BJ (cell line): ENCODE measurements at regions not wholly inside any gene's neighbourhood (a gene's known extent, or its start where the extent isn't known, plus 50 kb on each side); places are given as distances from the start of the nearest gene placed in this dataset.
"Not testable (repeated sequence)": the region's sequence is repeated elsewhere in the genome, so short reads cannot be mapped to it uniquely, and the experiment has no call there.

ENCODE experiments used
- CTCF ChIA-PET: fragments of 350-600 bp; formaldehyde crosslinking; extraction: SDS; loops from one replicate; lab custom pipeline; 2021; ENCODE audit warnings: antibody characterized with exemption, inconsistent platforms; lab: Yijun Ruan, JAX
- POLR2A ChIA-PET: fragments of 300-600 bp; sonication (Branson Sonifier 250); formaldehyde crosslinking; extraction: SDS; loops from one replicate; lab custom pipeline; 2021; ENCODE audit warnings: antibody characterized with exemption; lab: Charles Lee
- DNase-seq: peaks from one replicate; pipeline ENCODE4 v3.0.0-alpha.2; 2011; ENCODE audit warnings: low read depth
- H3K27me3 ChIP-seq: 2 replicates; pipeline ENCODE4 v1.6.0; 2011; ENCODE audit warnings: low read length; ENCODE audit not compliant: control insufficient read depth, insufficient read depth
- H3K36me3 ChIP-seq: 2 replicates; pipeline ENCODE4 v1.5.1; 2011; ENCODE audit warnings: low read length; ENCODE audit not compliant: control insufficient read depth, insufficient read depth
- H3K4me3 ChIP-seq: 2 replicates; pipeline ENCODE4 v1.5.1; 2011; ENCODE audit warnings: low read depth, mild to moderate bottlenecking, control low read depth, low read length
- CTCF ChIP-seq: IDR thresholded peaks from 2 replicates; pipeline ENCODE4 v1.5.1; 2011; ENCODE audit warnings: low read depth, mild to moderate bottlenecking, control low read depth, inconsistent platforms, low read length, moderate library complexity; ENCODE audit not compliant: insufficient read depth

- no peak for DNase-seq
- no peak for TF ChIP-seq CTCF
- Histone ChIP-seq H3K36me3 (no peaks in the 10 kb centered on the region), H3K27me3 (no peaks in the 10 kb centered on the region), H3K4me3 (no peak overlapping the region)
- POLR2A ChIA-PET = no interaction called here
- CTCF ChIA-PET = no interaction called here
Measured at GRCh38 chr7:159310457-159311171, 165.9 kb upstream of the VIPR2 start.

GRCh38 chr7:159309214-159309613 is 164.5 kb upstream of the VIPR2 start:
- CTCF ChIA-PET, H3K27me3 ChIP-seq, POLR2A ChIA-PET, DNase-seq, H3K4me3 ChIP-seq, H3K36me3 ChIP-seq: not testable (repeated sequence)

- Histone ChIP-seq H3K4me3 (no peak overlapping the region), H3K36me3 (no peaks in the 10 kb centered on the region), H3K27me3 (no peaks in the 10 kb centered on the region)
- no peak for DNase-seq
- no peak for TF ChIP-seq CTCF
- CTCF ChIA-PET = no interaction called here
- POLR2A ChIA-PET = no interaction called here
Measured at GRCh38 chr7:159306012-159306411, 161.3 kb upstream of the VIPR2 start.

GRCh38 chr7:159305185-159305584 is 160.5 kb upstream of the VIPR2 start:
- CTCF ChIA-PET, H3K36me3 ChIP-seq, DNase-seq, H3K4me3 ChIP-seq, H3K27me3 ChIP-seq, POLR2A ChIA-PET: not testable (repeated sequence)

- H3K27me3 ChIP-seq, POLR2A ChIA-PET, DNase-seq, CTCF ChIA-PET, H3K36me3 ChIP-seq, H3K4me3 ChIP-seq: not testable (repeated sequence)
Measured at GRCh38 chr7:159303510-159303909, 158.8 kb upstream of the VIPR2 start.

- no peaks in the 10 kb centered on the region for H3K36me3 ChIP-seq
- CTCF ChIA-PET = no interaction called here
- TF ChIP-seq CTCF = no peak
- DNase-seq = no peak
- no peak overlapping the region for H3K4me3 ChIP-seq
- POLR2A ChIA-PET = no interaction called here
- no peaks in the 10 kb centered on the region for H3K27me3 ChIP-seq
Measured at GRCh38 chr7:159296093-159296681, 151.5 kb upstream of the VIPR2 start.

GRCh38 chr7:159286487-159286886 is 141.8 kb upstream of the VIPR2 start:
- H3K36me3 ChIP-seq, POLR2A ChIA-PET, CTCF ChIA-PET, H3K4me3 ChIP-seq, DNase-seq, H3K27me3 ChIP-seq: not testable (repeated sequence)
